ENCODE measurements at regions not wholly inside any gene's neighbourhood (a gene's known extent, or its start where the extent isn't known, plus 50 kb on each side); places are given as distances from the start of the nearest gene placed in this dataset.

GRCh38 chr4:31045724-31046318 lies 325.7 kb downstream of the PCDH7 start:
- Histone ChIP-seq H3K27ac (no peak overlapping the region), H3K4me3 (no peak overlapping the region)
- no peak for TF ChIP-seq CTCF (IDR thresholded peaks at IDR 0.05)
- no peak for DNase-seq (ENCODE audit: low spot score)

- DNase-seq (ENCODE audit: low spot score), result no peak
- H3K27ac ChIP-seq, result no peak overlapping the region
- no peak for TF ChIP-seq CTCF (IDR thresholded peaks at IDR 0.05)
Observed at GRCh38 chr4:31051151-31051550, 331.0 kb downstream of the PCDH7 start.

GRCh38 chr4:31051565-31051964 lies 331.4 kb downstream of the PCDH7 start:
- Histone ChIP-seq H3K4me3 (no peak overlapping the region), H3K27ac (no peak overlapping the region)
- no peak for TF ChIP-seq CTCF (IDR thresholded peaks at IDR 0.05)
- DNase-seq (ENCODE audit: low spot score), result no peak

More at GRCh38 chr4:31051151-31051550, 331.0 kb downstream of the PCDH7 start:
- no peak overlapping the region for H3K4me3 ChIP-seq

GRCh38 chr4:31052519-31052918 lies 332.4 kb downstream of the PCDH7 start:
- H3K27ac ChIP-seq, result no peak overlapping the region
- TF ChIP-seq CTCF (IDR thresholded peaks at IDR 0.05), result no peak
- no peak overlapping the region for H3K4me3 ChIP-seq
- DNase-seq (ENCODE audit: low spot score), result no peak

- no peak overlapping the region for H3K4me3 ChIP-seq
- no peak overlapping the region for H3K27ac ChIP-seq
- TF ChIP-seq CTCF (IDR thresholded peaks at IDR 0.05), result no peak
- DNase-seq (ENCODE audit: low spot score), result no peak
Observed at GRCh38 chr4:31053451-31053850, 333.3 kb downstream of the PCDH7 start.

GRCh38 chr4:31054295-31054694 lies 334.1 kb downstream of the PCDH7 start:
- no peak for DNase-seq (ENCODE audit: low spot score)
- Histone ChIP-seq H3K4me3 (no peak overlapping the region), H3K27ac (no peak overlapping the region)
- no peak for TF ChIP-seq CTCF (IDR thresholded peaks at IDR 0.05)

GRCh38 chr4:31058656-31059055 lies 338.5 kb downstream of the PCDH7 start:
- H3K27ac ChIP-seq, result no peak overlapping the region
- H3K4me3 ChIP-seq, result no peak overlapping the region
- TF ChIP-seq CTCF (IDR thresholded peaks at IDR 0.05), result no peak
- DNase-seq (ENCODE audit: low spot score), result no peak
